H1 (cell line): ENCODE measurements at regions not wholly inside any gene's neighbourhood (a gene's known extent, or its start where the extent isn't known, plus 50 kb on each side); places are given as distances from the start of the nearest gene placed in this dataset.

Experiments used
- CTCF ChIA-PET: fragments of 300-600 bp; sonication (Branson Sonifier 250); formaldehyde crosslinking; loops from one replicate; lab custom pipeline; 2021; ENCODE audit not compliant: partially characterized antibody; lab: Charles Lee
- POLR2A ChIA-PET: fragments of 300-600 bp; sonication (Branson Sonifier 250); formaldehyde crosslinking; loops from one replicate; lab custom pipeline; 2021; ENCODE audit warnings: inconsistent platforms; ENCODE audit not compliant: partially characterized antibody; lab: Charles Lee
- DNase-seq, 2 experiments: peaks; one replicate each; pipeline versions ENCODE4 v3.0.0 to v3.0.0-alpha.2; 2010 to 2022; ENCODE audit warnings: low spot score in 2 of 2, low read depth in 1 of 2, mixed read lengths in 1 of 2
- FAIRE-seq: peaks from 2 replicates; lab custom pipeline; 2011; peaks lifted over from hg19 to GRCh38; lab: Jason Lieb, UNC
- H2AFZ ChIP-seq: 2 replicates; pipeline ENCODE4 v1.8.1; 2012; ENCODE audit warnings: low read length, inconsistent platforms
- H2AK5ac ChIP-seq: 2 replicates; pipeline ENCODE4 v1.6.1; 2013; ENCODE audit warnings: low read depth, low read length
- H2BK120ac ChIP-seq: replicated peaks from 2 replicates; pipeline ENCODE3; 2013; ENCODE audit warnings: low read depth, low read length, inconsistent platforms
- H2BK12ac ChIP-seq: 2 replicates; pipeline ENCODE4 v1.6.1; 2013; ENCODE audit warnings: low read depth, low read length
- H2BK15ac ChIP-seq: 2 replicates; pipeline ENCODE4 v1.6.1; 2013; ENCODE audit warnings: low read length
- H2BK20ac ChIP-seq: 2 replicates; pipeline ENCODE4 v1.6.1; 2013; ENCODE audit warnings: low read length
- H2BK5ac ChIP-seq: 2 replicates; pipeline ENCODE4 v1.6.1; 2013; ENCODE audit warnings: low read depth, low read length
- H3K14ac ChIP-seq: 2 replicates; pipeline ENCODE4 v1.6.1; 2013; ENCODE audit warnings: inconsistent platforms; ENCODE audit not compliant: insufficient read length
- H3K18ac ChIP-seq: 2 replicates; pipeline ENCODE4 v1.6.1; 2013; ENCODE audit warnings: low read length; ENCODE audit errors: extremely low read depth
- H3K23ac ChIP-seq: 2 replicates; pipeline ENCODE4 v1.6.1; 2013; ENCODE audit warnings: inconsistent platforms; ENCODE audit not compliant: insufficient read length
- H3K23me2 ChIP-seq: 2 replicates; pipeline ENCODE4 v1.6.1; 2013; ENCODE audit warnings: low read depth, low read length
- H3K27ac ChIP-seq: 2 replicates; pipeline ENCODE4 v1.6.1; 2011; ENCODE audit warnings: low read depth, low read length, inconsistent platforms
- H3K27me3 ChIP-seq, 4 experiments: replicated peaks in 1 of 4; 1 replicate in 1 of 4; 2 replicates in 3 of 4; pipeline versions ENCODE4 v1.6.1 to v1.8.1; 2011 to 2013; ENCODE audit warnings: low read length in 3 of 4, mild to moderate bottlenecking in 3 of 4, inconsistent platforms in 2 of 4, mixed read lengths in 2 of 4, moderate library complexity in 1 of 4; ENCODE audit not compliant: control insufficient read depth in 3 of 4, insufficient read depth in 3 of 4; ENCODE audit errors: extremely low read depth in 1 of 4
- H3K36me3 ChIP-seq, 4 experiments: 2 replicates each; pipeline versions ENCODE4 v1.6.1 to v1.8.1; 2011 to 2013; ENCODE audit warnings: mild to moderate bottlenecking in 4 of 4, low read length in 3 of 4, moderate library complexity in 2 of 4, control low read depth in 1 of 4, inconsistent platforms in 1 of 4; ENCODE audit not compliant: insufficient read depth in 4 of 4, control insufficient read depth in 2 of 4
- H3K4ac ChIP-seq: replicated peaks from 2 replicates; pipeline ENCODE3; 2013; ENCODE audit warnings: low read length, low read depth, mixed read lengths, inconsistent platforms; ENCODE audit not compliant: insufficient read length
- H3K4me1 ChIP-seq, 4 experiments: replicated peaks in 1 of 4; 1 replicate in 1 of 4; 2 replicates in 3 of 4; pipeline versions ENCODE4 v1.6.1 to v1.8.1; 2011 to 2013; ENCODE audit warnings: low read length in 3 of 4, inconsistent platforms in 2 of 4, mixed read lengths in 1 of 4; ENCODE audit not compliant: insufficient read depth in 4 of 4, control insufficient read depth in 3 of 4
- H3K4me2 ChIP-seq, 2 experiments: 2 replicates each; pipeline versions ENCODE4 v1.6.1 to v1.8.1; 2011 to 2013; ENCODE audit warnings: low read depth in 2 of 2, low read length in 2 of 2, control low read depth in 1 of 2, inconsistent platforms in 1 of 2, mild to moderate bottlenecking in 1 of 2; ENCODE audit not compliant: insufficient read depth in 1 of 2
- H3K4me3 ChIP-seq, 4 experiments: fragments of 200-600, 300-600 bp in 1 of 4; sonication (generic), shearing (Covaris generic), sonication (Bioruptor Twin) in 1 of 4; 2 replicates each; pipeline versions ENCODE4 v1.5.1 to v1.8.1; 2011 to 2016; ENCODE audit warnings: low read length in 4 of 4, low read depth in 3 of 4, control low read depth in 2 of 4, inconsistent platforms in 2 of 4, mild to moderate bottlenecking in 2 of 4, mixed read lengths in 1 of 4, moderate library complexity in 1 of 4; ENCODE audit not compliant: insufficient read depth in 2 of 4; ENCODE audit errors: extremely low read depth in 1 of 4
- H3K56ac ChIP-seq: replicated peaks from 2 replicates; pipeline ENCODE3; 2013; ENCODE audit warnings: low read depth, mild to moderate bottlenecking, mixed read lengths, low read length, inconsistent platforms; ENCODE audit not compliant: insufficient read length
- H3K79me1 ChIP-seq: 2 replicates; pipeline ENCODE4 v1.6.1; 2013; ENCODE audit warnings: low read depth, low read length, control low read depth
- H3K79me2 ChIP-seq, 2 experiments: 2 replicates each; pipeline versions ENCODE4 v1.6.1 to v1.8.1; 2012 to 2013; ENCODE audit warnings: low read length in 2 of 2, mild to moderate bottlenecking in 2 of 2, inconsistent platforms in 1 of 2; ENCODE audit not compliant: insufficient read depth in 2 of 2, control insufficient read depth in 1 of 2
- H3K9ac ChIP-seq, 4 experiments: replicated peaks in 1 of 4; 1 replicate in 1 of 4; 2 replicates in 3 of 4; pipeline versions ENCODE4 v1.6.1 to v1.8.1; 2011 to 2013; ENCODE audit warnings: low read depth in 3 of 4, low read length in 3 of 4, control low read depth in 2 of 4, mild to moderate bottlenecking in 2 of 4, moderate library complexity in 2 of 4, inconsistent platforms in 1 of 4; ENCODE audit errors: extremely low read depth in 1 of 4
- H3K9me3 ChIP-seq, 2 experiments: 2 replicates each; pipeline versions ENCODE4 v1.6.1 to v1.8.1; 2012 to 2013; ENCODE audit warnings: mild to moderate bottlenecking in 2 of 2, moderate library complexity in 2 of 2, control low read depth in 1 of 2, inconsistent platforms in 1 of 2, low read depth in 1 of 2, low read length in 1 of 2, mixed read lengths in 1 of 2; ENCODE audit not compliant: insufficient read depth in 2 of 2
- H4K20me1 ChIP-seq, 2 experiments: replicated peaks in 1 of 2; 2 replicates each; pipeline versions ENCODE3 to v1.8.1; 2011 to 2013; ENCODE audit warnings: inconsistent platforms in 2 of 2, low read length in 2 of 2, mild to moderate bottlenecking in 1 of 2; ENCODE audit not compliant: insufficient read depth in 2 of 2, control insufficient read depth in 1 of 2
- H4K5ac ChIP-seq: 2 replicates; pipeline ENCODE4 v1.6.1; 2013; ENCODE audit warnings: low read length, low read depth, mixed read lengths, inconsistent platforms; ENCODE audit not compliant: insufficient read length
- H4K8ac ChIP-seq: 2 replicates; pipeline ENCODE4 v1.8.0; 2013; ENCODE audit warnings: mild to moderate bottlenecking, moderate library complexity, low read length, inconsistent platforms; ENCODE audit not compliant: insufficient read depth; ENCODE audit errors: extremely low read depth
- H4K91ac ChIP-seq: replicated peaks from 2 replicates; pipeline ENCODE3; 2013; ENCODE audit warnings: low read length, mixed read lengths, inconsistent platforms; ENCODE audit not compliant: insufficient read length
- ATF2 ChIP-seq: IDR thresholded peaks from 2 replicates; pipeline ENCODE4 v1.6.1; 2012; ENCODE audit warnings: low read length, inconsistent platforms
- CBX8 ChIP-seq: fragments of 300-800, 300-1000 bp; sonication (generic); IDR thresholded peaks from 2 replicates; pipeline ENCODE4 v1.7.1; 2016; ENCODE audit warnings: low read depth, low read length, borderline replicate concordance
- CHD1 ChIP-seq: IDR thresholded peaks from 2 replicates; pipeline ENCODE4 v1.6.1; 2012; ENCODE audit warnings: low read depth, low read length, improper control_type of control experiment
- EP300 ChIP-seq, 2 experiments: IDR thresholded peaks; 1 replicate in 1 of 2; 2 replicates in 1 of 2; pipeline ENCODE4 v1.6.1; 2011 to 2012; ENCODE audit warnings: low read depth in 2 of 2, low read length in 2 of 2, mild to moderate bottlenecking in 2 of 2, borderline replicate concordance in 1 of 2, inconsistent platforms in 1 of 2, moderate library complexity in 1 of 2
- GTF2F1 ChIP-seq: IDR thresholded peaks from 2 replicates; pipeline ENCODE4 v1.6.1; 2012; ENCODE audit warnings: low read depth, low read length, improper control_type of control experiment, borderline replicate concordance
- HDAC6 ChIP-seq: IDR thresholded peaks from one replicate; pipeline ENCODE4 v1.7.1; 2012; ENCODE audit warnings: low read depth, mild to moderate bottlenecking, inconsistent platforms, low read length, moderate library complexity
- JUND ChIP-seq: IDR thresholded peaks from 2 replicates; pipeline ENCODE4 v1.6.1; 2011; ENCODE audit warnings: mild to moderate bottlenecking, improper control_type of control experiment, low read length
- KDM1A ChIP-seq: fragments of 200-600, 300-600 bp; sonication (generic); IDR thresholded peaks from 2 replicates; pipeline ENCODE4 v1.7.1; 2016; ENCODE audit warnings: mild to moderate bottlenecking, low read length, borderline replicate concordance
- RBBP5 ChIP-seq: IDR thresholded peaks from 2 replicates; pipeline ENCODE4 v1.7.1; 2012; ENCODE audit warnings: low read depth, mild to moderate bottlenecking, inconsistent platforms, low read length, moderate library complexity, borderline replicate concordance
- RXRA ChIP-seq: IDR thresholded peaks from 2 replicates; pipeline ENCODE4 v1.6.1; 2011; ENCODE audit warnings: low read depth, mild to moderate bottlenecking, low read length, moderate library complexity; ENCODE audit not compliant: insufficient read depth
- SIRT6 ChIP-seq: IDR thresholded peaks from one replicate; pipeline ENCODE4 v1.7.1; 2012; ENCODE audit warnings: low read length, inconsistent platforms
- SRF ChIP-seq: IDR thresholded peaks from 2 replicates; pipeline ENCODE4 v1.6.1; 2011; ENCODE audit warnings: mild to moderate bottlenecking, low read depth, low read length, moderate library complexity
- WGBS, 2 experiments: shearing (Covaris generic) in 1 of 2; methylation state at CpG; one replicate each; pipeline versions ENCODE4 v1.1.6 to v1.1.7; 2013 to 2015; ENCODE audit warnings: low lambda C conversion rate in 2 of 2, mixed read lengths in 2 of 2, inconsistent platforms in 1 of 2, low coverage in 1 of 2, missing lambda C conversion rate in 1 of 2; ENCODE audit not compliant: insufficient replicate concordance in 2 of 2, insufficient coverage in 1 of 2, insufficient read length in 1 of 2; ENCODE audit errors: extremely low coverage in 1 of 2, missing lambda C conversion rate in 1 of 2; 5-methylcytosine and 5-hydroxymethylcytosine counted together
- TF ChIP-seq, protein P1 (sequence below): IDR thresholded peaks from 2 replicates; pipeline ENCODE4 v1.6.1; 2011; ENCODE audit warnings: low read depth, mild to moderate bottlenecking, low read length; ENCODE audit not compliant: insufficient read depth

GRCh38 chr1:106843518-106843917, 213.0 kb upstream of the PRMT6 start:
- no peak overlapping the region for H3K4me2 ChIP-seq
- no peak overlapping the region for H3K23ac ChIP-seq
- H4K8ac ChIP-seq, result no peak overlapping the region
- no peaks in the 10 kb centered on the region for H3K36me3 ChIP-seq
- no peak overlapping the region for H2AK5ac ChIP-seq
- H3K14ac ChIP-seq, result no peak overlapping the region
- no peaks in the 10 kb centered on the region for H3K23me2 ChIP-seq
- no peak overlapping the region for H2AFZ ChIP-seq
- no peak overlapping the region for H3K18ac ChIP-seq
- H3K4ac ChIP-seq, result no peak overlapping the region
- DNase-seq, result no peak
- H4K5ac ChIP-seq, result no peak overlapping the region
- no peak overlapping the region for H2BK5ac ChIP-seq
- no peak overlapping the region for H4K91ac ChIP-seq
- no peak overlapping the region for H3K9ac ChIP-seq
- H3K56ac ChIP-seq, result no peak overlapping the region
- H3K4me1 ChIP-seq, result no peaks in the 10 kb centered on the region
- CTCF ChIA-PET, result interaction anchor here (0.5 kb wide), 1 partner anchor 1889 kb away, joined by 5 read pairs; no protein-coding TSS in a partner anchor
- H3K4me3 ChIP-seq, result no peak overlapping the region
- H2BK20ac ChIP-seq, result no peak overlapping the region
- POLR2A ChIA-PET, result no interaction called here
- no peaks in the 10 kb centered on the region for H3K9me3 ChIP-seq
- no peaks in the 10 kb centered on the region for H3K79me2 ChIP-seq
- H4K20me1 ChIP-seq, result no peaks in the 10 kb centered on the region
- H2BK120ac ChIP-seq, result no peak overlapping the region
- H2BK12ac ChIP-seq, result no peak overlapping the region
- no peaks in the 10 kb centered on the region for H3K27me3 ChIP-seq
- H2BK15ac ChIP-seq, result no peak overlapping the region
- 75% methylated on average over 4 of the region's 4 CpGs; no CpG with 5 or more reads in 1 of the 2 experiments for WGBS, 2 experiments
- no peaks in the 10 kb centered on the region for H3K79me1 ChIP-seq
- H3K27ac ChIP-seq, result no peak overlapping the region
- no peak for FAIRE-seq
- no peak for TF ChIP-seq RXRA
- no peak for TF ChIP-seq CHD1
- TF ChIP-seq HDAC6, result no peak
- no peak for TF ChIP-seq GTF2F1
- TF ChIP-seq ATF2, result no peak
- TF ChIP-seq KDM1A, result no peak
- TF ChIP-seq SRF, result no peak
- no peak for TF ChIP-seq CBX8
- no peak for TF ChIP-seq RBBP5
- TF ChIP-seq EP300 (IDR thresholded peaks at IDR 0.05; ENCODE audit: borderline replicate concordance in 1 of 2, low read depth in 2 of 2, low read length in 2 of 2), result no peak
- TF ChIP-seq JUND, result no peak
- TF ChIP-seq SIRT6, result no peak
- TF ChIP-seq, protein P1, sequence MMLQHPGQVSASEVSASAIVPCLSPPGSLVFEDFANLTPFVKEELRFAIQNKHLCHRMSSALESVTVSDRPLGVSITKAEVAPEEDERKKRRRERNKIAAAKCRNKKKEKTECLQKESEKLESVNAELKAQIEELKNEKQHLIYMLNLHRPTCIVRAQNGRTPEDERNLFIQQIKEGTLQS, result no peak
